GM21529 (cell line): ENCODE measurements at regions not wholly inside any gene's neighbourhood (a gene's known extent, or its start where the extent isn't known, plus 50 kb on each side); places are given as distances from the start of the nearest gene placed in this dataset.

Experiments used
- ATAC-seq: cut with Tn5 transposase; IDR thresholded peaks from one replicate; pipeline ENCODE4 v1.9.1; 2021; ENCODE audit not compliant: unreplicated experiment

GRCh38 chr3:57009802-57010201, 50.7 kb upstream of the SPATA12 start:
- no peak for ATAC-seq

DNA sequence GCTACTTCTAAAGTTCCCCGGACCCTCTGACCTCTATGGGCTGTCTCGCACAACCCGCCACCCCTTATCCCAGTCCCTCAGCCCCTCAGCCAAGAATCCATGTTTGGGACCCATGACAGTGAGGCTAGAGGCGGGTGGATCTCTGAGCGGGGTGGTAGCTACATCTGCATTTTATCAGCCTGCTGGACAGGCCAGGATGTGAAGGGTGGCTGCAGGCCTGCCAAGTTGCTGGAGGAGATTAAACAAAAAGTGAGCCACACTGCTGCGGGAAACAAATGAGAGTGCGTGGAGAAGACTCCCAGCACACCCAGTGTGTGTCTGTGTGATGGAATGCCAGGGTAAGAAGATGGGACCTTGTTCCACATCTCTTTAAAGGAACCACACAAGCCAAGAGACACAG, 51.1 kb upstream of the SPATA12 start:
- no peak for ATAC-seq

- no peak for ATAC-seq
These were observed 52.7 kb upstream of the SPATA12 start for GRCh38 chr3:57007521-57008460.

DNA sequence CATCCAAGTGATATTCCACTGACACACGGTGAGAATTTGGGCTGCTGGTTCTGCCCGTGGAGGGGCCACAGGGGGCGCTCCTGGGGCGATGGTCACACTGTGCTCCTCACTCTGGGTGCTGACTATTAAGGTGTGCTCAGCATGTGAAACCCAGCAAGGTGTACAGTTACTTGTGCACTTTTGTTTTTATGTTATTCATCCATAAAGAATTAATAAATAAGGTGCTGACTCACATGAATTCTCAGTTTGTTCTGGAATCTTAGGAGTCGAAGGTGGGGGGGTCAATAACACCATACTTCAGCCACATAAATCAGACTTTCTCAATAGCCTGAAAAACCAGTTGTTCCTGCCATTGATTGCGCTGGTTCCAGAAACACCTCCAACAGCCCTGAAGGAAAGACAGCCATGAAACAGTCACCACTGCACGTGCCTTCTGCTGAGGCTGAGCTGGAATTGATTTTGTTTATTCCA, 53.5 kb upstream of the SPATA12 start:
- ATAC-seq: no peak

- no peak for ATAC-seq
These were observed 54.2 kb upstream of the SPATA12 start for GRCh38 chr3:57006179-57006657.

- ATAC-seq: no peak
These were observed 56.2 kb upstream of the SPATA12 start for GRCh38 chr3:57004229-57004628.

DNA sequence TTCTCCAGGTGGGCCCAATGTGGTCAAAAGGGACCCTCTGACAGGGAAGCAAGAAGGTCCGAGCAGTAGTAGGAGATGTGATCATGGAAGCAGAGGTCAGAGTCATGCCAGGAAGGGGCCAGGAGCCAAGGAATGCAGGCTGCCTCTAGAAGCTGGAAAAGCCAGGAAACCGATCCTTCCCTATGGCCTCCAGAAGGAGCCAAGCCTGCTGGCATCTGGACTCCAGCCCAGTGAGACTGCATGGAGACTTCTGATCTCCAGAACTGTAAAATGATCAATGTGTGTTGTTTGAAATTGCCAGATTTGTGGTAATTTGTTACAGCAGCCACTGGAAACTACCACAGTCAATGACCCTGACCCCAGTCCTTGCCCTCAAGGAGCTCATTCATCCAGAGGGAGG, 56.8 kb upstream of the SPATA12 start:
- no peak for ATAC-seq

DNA sequence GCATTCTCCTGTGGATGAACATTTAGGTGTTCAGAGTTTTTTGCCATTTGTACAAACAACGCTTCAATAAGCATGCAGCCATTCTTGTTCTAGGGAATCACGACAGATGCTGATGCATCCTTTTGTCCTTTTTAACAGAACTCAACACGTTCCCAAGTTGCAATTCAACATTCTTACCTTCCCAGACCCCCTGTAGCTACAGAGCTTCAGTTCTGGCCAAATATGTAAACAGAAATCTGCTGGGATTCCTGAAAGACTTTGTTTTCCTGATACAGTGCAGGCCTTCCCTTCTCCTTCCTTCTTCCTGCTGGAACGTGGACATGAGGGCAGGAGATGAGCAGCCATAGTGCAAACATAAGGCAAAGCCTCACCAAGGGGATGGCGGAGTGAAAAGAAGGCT, 59.1 kb upstream of the SPATA12 start:
- ATAC-seq: no peak

DNA sequence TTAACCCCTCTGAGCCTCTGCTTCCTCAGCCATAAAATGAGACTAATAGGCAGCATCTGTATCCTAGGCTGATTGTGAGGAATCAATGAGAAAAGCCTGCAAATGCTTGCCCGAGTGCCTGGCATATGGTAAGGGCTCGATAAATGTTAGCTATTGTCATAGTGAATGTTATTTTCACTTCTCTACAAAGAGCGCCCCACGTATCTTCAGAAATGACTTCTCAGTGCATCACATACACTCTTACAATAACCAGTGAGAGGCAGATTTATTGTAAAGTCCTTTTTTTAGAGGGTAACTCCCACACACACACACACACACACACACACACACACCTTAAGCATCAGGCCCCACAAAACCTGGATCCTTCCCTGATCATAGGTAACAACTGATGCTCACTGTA, 60.5 kb upstream of the SPATA12 start:
- ATAC-seq: no peak

GRCh38 chr3:56999547-56999946, 60.9 kb upstream of the SPATA12 start:
- no peak for ATAC-seq

GRCh38 chr3:56998076-56998529, 62.4 kb upstream of the SPATA12 start:
- ATAC-seq: no peak

- ATAC-seq: no peak
These were observed 62.8 kb upstream of the SPATA12 start for GRCh38 chr3:56997675-56998074.

- no peak for ATAC-seq
These were observed 63.4 kb upstream of the SPATA12 start for GRCh38 chr3:56997041-56997440.

DNA sequence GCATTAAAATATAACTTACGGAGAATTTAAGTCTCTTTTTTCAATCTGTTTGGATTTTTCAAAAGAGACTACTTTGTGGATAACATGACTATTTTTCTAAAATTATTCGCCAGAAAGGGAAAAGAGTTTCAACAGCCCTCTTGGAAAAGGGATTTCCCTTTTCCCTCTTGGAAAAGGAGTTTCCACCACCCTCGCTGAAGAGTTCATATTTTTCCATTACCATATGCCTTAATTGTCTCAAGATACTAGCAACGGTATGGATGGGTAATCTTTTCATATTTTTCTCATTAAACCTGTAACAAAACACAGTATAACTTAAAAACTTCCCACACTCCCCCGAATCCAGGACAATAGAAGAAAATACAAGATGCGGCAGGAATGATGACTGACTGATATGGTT, 66.1 kb upstream of the SPATA12 start:
- ATAC-seq: no peak

DNA sequence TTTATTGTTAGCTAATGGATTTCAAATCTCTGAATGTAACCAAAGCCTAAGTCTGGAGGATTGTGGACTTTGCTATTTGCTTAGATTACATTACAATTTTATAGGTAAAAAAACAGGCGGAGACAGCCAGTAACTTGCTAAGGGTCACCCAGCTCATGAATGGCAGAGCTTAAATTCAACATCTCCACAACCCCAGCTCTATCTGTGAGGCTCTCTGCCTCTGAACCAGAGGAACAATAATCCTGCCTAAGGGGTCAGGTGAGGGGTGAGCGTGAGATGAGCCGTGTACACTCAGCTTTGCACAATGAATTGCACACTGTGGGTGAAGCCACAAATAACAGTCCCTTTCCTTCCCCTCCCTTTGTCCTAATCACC, 69.8 kb upstream of the SPATA12 start:
- no peak for ATAC-seq

DNA sequence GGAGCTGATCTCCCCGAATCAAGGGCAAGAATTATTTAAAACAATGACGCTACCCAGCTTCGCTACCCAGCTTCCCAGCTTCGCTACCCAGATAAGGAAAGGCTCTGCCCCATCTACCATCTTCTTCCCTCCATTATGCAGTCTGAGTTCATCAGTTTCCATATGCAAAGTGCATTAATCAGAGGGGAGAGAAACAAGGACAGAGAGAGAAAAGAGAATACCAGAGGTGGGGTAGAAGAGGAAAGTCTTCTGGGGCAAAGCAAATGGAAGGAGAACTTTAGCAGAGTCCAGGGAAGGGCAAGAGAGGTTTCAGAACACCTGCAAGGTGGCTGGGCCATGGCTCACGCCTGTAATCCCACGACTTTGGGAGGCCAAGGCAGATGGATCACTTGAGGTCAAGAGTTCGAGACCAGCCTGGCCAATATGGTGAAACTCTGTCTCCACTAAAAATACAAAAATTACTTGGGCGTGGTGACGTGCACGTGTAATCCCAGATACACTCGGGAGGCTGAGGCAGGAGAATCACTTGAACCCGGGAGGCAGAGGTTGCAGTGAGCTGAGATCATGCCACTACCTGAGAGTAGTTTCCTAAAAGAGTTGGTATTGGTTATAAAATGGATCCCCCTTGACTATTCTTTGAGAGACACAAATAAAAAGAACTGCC, 70.4 kb upstream of the SPATA12 start:
- no peak for ATAC-seq

DNA sequence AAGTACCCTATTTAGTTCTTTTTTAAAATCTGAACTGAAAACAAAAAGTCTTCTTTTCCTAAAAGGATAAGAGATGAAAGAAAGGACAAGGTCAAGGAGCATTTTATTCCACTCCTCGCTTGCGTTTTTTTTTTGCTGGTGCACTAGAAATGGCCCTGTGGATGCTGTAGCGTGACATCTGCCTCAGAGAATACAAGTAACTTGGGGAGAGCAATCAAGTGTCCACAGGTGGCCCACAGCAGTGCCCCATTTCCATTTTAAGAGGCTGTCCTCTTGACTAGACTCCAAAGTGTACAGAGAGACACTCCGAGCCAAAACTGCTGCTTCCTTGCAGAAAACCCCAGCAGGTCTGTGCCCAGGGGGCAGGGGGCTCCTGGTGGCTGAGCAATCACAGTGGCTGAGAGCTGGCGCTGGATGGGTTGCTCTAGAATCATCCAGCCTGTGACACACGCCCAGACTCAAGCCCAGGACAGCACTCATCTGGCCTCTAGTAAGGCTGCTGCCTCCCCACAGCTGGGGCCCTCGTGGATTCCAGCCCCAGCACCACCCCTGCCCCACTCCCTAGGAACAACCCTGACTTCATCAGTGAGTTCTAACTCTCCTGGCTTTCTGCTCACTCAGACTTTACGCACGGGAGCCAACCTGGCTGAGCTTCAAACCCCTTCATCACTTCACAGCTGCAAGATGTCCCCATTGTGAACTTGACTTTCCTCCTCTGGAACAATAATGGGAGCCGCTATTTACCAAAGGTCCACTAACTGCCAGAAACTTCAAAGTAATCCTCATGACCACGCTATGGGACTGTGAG, 71.1 kb upstream of the SPATA12 start:
- ATAC-seq: no peak

DNA sequence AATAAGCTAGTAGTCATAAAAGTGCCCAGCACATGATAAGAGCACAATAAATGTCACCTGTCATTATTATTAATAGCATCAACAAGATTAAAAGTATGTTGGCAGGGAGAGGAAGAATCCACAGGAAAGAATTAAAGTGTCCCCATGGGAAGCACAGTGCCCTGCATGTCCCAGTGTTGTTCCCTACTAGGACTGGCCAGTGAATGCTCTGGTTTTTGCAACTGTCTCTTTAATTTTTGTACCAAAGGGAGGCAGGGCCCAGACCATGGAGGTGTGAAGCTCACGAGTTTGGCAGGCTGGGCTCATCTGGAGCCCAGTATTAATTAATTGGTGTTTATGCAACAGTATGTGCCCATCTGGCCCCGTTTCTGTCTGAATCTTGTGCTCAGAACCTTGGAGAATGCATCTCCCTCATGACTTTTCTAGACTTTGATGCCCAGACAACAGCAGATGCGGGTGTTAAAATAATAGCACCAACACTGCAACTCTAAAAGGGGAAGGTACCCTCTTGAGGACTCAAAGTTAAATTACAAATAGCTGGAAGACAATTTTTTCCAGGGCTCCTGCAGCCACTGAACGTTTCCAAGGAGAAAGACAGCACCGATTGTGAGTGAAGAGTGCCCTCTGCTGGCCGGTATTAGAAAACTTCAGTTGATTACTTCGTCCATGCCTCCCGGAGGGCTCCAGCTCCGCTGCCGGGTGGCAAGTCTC, 71.9 kb upstream of the SPATA12 start:
- no peak for ATAC-seq

- ATAC-seq: no peak
These were observed 73.1 kb upstream of the SPATA12 start for GRCh38 chr3:56987238-56987895.

- ATAC-seq: no peak
These were observed 74.1 kb upstream of the SPATA12 start for GRCh38 chr3:56986347-56986746.
